Liver (tissue), 3 donors: ENCODE measurements at regions not wholly inside any gene's neighbourhood (a gene's known extent, or its start where the extent isn't known, plus 50 kb on each side); places are given as distances from the start of the nearest gene placed in this dataset.

Experiments used
- CTCF ChIP-seq: fragments of 150-350 bp; IDR thresholded peaks from 2 replicates; pipeline ENCODE4 v1.5.1; 2017; ENCODE audit warnings: improper control_type of control experiment, low read depth, low read length; ENCODE audit not compliant: missing input control
- EGR1 ChIP-seq, 2 donors: IDR thresholded peaks; 2 replicates each; pipeline ENCODE4 v1.6.1; 2016 to 2018; ENCODE audit warnings: antibody characterized with exemption in 2 of 2, low read depth in 2 of 2
- FOXA1 ChIP-seq: IDR thresholded peaks from 2 replicates; pipeline ENCODE4 v1.6.1; 2016; ENCODE audit warnings: antibody characterized with exemption
- GABPA ChIP-seq, 2 donors: IDR thresholded peaks in 1 of 2; conservative IDR thresholded peaks in 1 of 2; 2 replicates each; pipeline ENCODE4 v1.6.1; 2016; ENCODE audit warnings: antibody characterized with exemption in 2 of 2, mild to moderate bottlenecking in 1 of 2, moderate library complexity in 1 of 2
- RAD21 ChIP-seq, 2 donors: IDR thresholded peaks; 2 replicates each; pipeline ENCODE4 v1.6.1; 2016; ENCODE audit warnings: antibody characterized with exemption in 2 of 2, mild to moderate bottlenecking in 2 of 2
- SP1 ChIP-seq: IDR thresholded peaks from 2 replicates; pipeline ENCODE4 v1.6.1; 2018; ENCODE audit warnings: antibody characterized with exemption, mild to moderate bottlenecking
- YY1 ChIP-seq: IDR thresholded peaks from 2 replicates; pipeline ENCODE4 v1.6.1; 2016; ENCODE audit warnings: antibody characterized with exemption, mild to moderate bottlenecking
- TF ChIP-seq, protein P1 (sequence below): IDR thresholded peaks from 2 replicates; pipeline ENCODE4 v1.6.1; 2016; ENCODE audit warnings: antibody characterized with exemption, mild to moderate bottlenecking
- TF ChIP-seq, protein P2 (sequence below): IDR thresholded peaks from 2 replicates; pipeline ENCODE4 v1.6.1; 2016; ENCODE audit warnings: antibody characterized with exemption
- donor health status: healthy.
- donor health status: healthy.

DNA sequence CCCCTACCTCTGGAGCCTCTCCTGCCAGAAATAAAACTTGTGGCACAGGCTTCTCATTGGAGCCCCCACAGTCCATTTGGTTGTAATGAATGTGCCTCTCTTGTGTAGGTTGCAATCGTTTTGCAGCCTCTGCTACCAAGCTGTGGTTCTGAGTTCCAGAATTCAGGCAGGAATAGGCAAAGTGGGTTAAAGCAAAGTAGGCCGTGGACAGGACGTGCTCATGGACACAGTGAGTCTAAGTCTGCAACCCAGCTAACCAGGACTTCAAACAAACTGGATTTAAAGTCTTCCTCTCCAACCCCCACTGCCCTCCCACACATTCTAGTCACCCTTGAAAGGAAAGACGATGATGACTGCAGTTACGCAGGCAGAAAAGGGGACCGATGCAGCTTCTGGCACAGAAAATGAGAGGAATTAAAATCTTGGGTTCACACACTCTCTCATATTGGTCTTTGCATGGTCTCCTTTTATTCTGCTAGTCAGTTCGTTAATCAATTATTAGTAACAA, 260.0 kb downstream of the PIK3R1 start:
- no peak for TF ChIP-seq EGR1 (IDR thresholded peaks at IDR 0.05; ENCODE audit: low read depth in 2 of 2)
- TF ChIP-seq CTCF, result no peak
- TF ChIP-seq GABPA (IDR thresholded peaks at IDR 0.05 in 1 of 2, conservative IDR thresholded peaks at IDR 0.05 in 1 of 2), result no peak
- TF ChIP-seq FOXA1, result no peak
- TF ChIP-seq, protein P1, sequence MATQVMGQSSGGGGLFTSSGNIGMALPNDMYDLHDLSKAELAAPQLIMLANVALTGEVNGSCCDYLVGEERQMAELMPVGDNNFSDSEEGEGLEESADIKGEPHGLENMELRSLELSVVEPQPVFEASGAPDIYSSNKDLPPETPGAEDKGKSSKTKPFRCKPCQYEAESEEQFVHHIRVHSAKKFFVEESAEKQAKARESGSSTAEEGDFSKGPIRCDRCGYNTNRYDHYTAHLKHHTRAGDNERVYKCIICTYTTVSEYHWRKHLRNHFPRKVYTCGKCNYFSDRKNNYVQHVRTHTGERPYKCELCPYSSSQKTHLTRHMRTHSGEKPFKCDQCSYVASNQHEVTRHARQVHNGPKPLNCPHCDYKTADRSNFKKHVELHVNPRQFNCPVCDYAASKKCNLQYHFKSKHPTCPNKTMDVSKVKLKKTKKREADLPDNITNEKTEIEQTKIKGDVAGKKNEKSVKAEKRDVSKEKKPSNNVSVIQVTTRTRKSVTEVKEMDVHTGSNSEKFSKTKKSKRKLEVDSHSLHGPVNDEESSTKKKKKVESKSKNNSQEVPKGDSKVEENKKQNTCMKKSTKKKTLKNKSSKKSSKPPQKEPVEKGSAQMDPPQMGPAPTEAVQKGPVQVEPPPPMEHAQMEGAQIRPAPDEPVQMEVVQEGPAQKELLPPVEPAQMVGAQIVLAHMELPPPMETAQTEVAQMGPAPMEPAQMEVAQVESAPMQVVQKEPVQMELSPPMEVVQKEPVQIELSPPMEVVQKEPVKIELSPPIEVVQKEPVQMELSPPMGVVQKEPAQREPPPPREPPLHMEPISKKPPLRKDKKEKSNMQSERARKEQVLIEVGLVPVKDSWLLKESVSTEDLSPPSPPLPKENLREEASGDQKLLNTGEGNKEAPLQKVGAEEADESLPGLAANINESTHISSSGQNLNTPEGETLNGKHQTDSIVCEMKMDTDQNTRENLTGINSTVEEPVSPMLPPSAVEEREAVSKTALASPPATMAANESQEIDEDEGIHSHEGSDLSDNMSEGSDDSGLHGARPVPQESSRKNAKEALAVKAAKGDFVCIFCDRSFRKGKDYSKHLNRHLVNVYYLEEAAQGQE, result no peak
- no peak for TF ChIP-seq RAD21 (IDR thresholded peaks at IDR 0.05)
- no peak for TF ChIP-seq YY1
- TF ChIP-seq, protein P2, sequence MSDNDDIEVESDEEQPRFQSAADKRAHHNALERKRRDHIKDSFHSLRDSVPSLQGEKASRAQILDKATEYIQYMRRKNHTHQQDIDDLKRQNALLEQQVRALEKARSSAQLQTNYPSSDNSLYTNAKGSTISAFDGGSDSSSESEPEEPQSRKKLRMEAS, result no peak
- TF ChIP-seq SP1, result no peak
